Body of pancreas (tissue), 4 donors: ENCODE measurements at regions not wholly inside any gene's neighbourhood (a gene's known extent, or its start where the extent isn't known, plus 50 kb on each side); places are given as distances from the start of the nearest gene placed in this dataset.

Experiments used
- POLR2A ChIP-seq, 3 donors: fragments of 450-650 bp; IDR thresholded peaks; one replicate each; pipeline ENCODE4 v1.6.1; 2016; ENCODE audit warnings: antibody characterized with exemption in 3 of 3, mild to moderate bottlenecking in 2 of 3
- TF ChIP-seq, protein P1 (sequence below), 7 experiments: fragments of 450-650 bp in 4 of 7; fragments of 200-600 bp in 3 of 7; sonication (generic) in 3 of 7; IDR thresholded peaks; one replicate each; pipeline ENCODE4 v1.5.1; 2016 to 2019; ENCODE audit warnings: antibody characterized with exemption in 7 of 7

- no peak for TF ChIP-seq POLR2A (IDR thresholded peaks at IDR 0.05)
- TF ChIP-seq, protein P1, sequence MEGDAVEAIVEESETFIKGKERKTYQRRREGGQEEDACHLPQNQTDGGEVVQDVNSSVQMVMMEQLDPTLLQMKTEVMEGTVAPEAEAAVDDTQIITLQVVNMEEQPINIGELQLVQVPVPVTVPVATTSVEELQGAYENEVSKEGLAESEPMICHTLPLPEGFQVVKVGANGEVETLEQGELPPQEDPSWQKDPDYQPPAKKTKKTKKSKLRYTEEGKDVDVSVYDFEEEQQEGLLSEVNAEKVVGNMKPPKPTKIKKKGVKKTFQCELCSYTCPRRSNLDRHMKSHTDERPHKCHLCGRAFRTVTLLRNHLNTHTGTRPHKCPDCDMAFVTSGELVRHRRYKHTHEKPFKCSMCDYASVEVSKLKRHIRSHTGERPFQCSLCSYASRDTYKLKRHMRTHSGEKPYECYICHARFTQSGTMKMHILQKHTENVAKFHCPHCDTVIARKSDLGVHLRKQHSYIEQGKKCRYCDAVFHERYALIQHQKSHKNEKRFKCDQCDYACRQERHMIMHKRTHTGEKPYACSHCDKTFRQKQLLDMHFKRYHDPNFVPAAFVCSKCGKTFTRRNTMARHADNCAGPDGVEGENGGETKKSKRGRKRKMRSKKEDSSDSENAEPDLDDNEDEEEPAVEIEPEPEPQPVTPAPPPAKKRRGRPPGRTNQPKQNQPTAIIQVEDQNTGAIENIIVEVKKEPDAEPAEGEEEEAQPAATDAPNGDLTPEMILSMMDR (IDR thresholded peaks at IDR 0.05): peak; percentile 39 to 63 (median 62)
Observed at GRCh38 chr5:152142840-152143469, 218.3 kb upstream of the GLRA1 start.
